ENCODE measurements at regions not wholly inside any gene's neighbourhood (a gene's known extent, or its start where the extent isn't known, plus 50 kb on each side); places are given as distances from the start of the nearest gene placed in this dataset.

GRCh38 chr6:40762981-40763380 is 175.8 kb upstream of the LRFN2 start:
- TF ChIP-seq GRHL2 (CRISPR knock-in tag; IDR thresholded peaks at IDR 0.05; ENCODE audit: insufficient replicate concordance, severe bottlenecking) (no peak), ZMAT4 (CRISPR knock-in tag; IDR thresholded peaks at IDR 0.05) (no peak), JUN (CRISPR knock-in tag; IDR thresholded peaks at IDR 0.05) (no peak), CBFB (CRISPR knock-in tag; IDR thresholded peaks at IDR 0.05; ENCODE audit: low read depth) (no peak), STAT6 (CRISPR knock-in tag; conservative IDR thresholded peaks at IDR 0.05; ENCODE audit: low read depth) (no peak), ZNF416 (CRISPR knock-in tag; IDR thresholded peaks at IDR 0.05) (no peak), CREB1 (CRISPR knock-in tag; IDR thresholded peaks at IDR 0.05) (no peak)
- Mint-ChIP-seq H3K36me3 (no peaks in the 10 kb centered on the region), H3K4me3 (no peak overlapping the region), H3K27ac (no peak overlapping the region), H3K27me3 (ENCODE audit: low read depth) (no peaks in the 10 kb centered on the region; the same call in 1 of the 2 replicates), H3K9me3 (no peaks in the 10 kb centered on the region), H3K4me1 (no peaks in the 10 kb centered on the region; the same call in 1 of the 2 replicates)
- POLR2A ChIA-PET: no interaction called here
- ATAC-seq (no peak), DNase-seq (ENCODE audit: low spot score) (no peak)
- CTCF ChIA-PET: no interaction called here

- Mint-ChIP-seq H3K27me3 (ENCODE audit: low read depth) (peaks cover 7% of the 10 kb centered on the region), H3K4me3 (no peak overlapping the region), H3K36me3 (no peaks in the 10 kb centered on the region), H3K9me3 (no peaks in the 10 kb centered on the region), H3K27ac (no peak overlapping the region; the same call in 1 of the 2 replicates), H3K4me1 (no peaks in the 10 kb centered on the region; the same call in none of the 2 replicates)
- ChIA-PET POLR2A (no interaction called here), CTCF (interaction anchor here (0.5 to 1.1 kb wide), 2 partner anchors 39 to 134 kb away, joined by 3 read pairs; no protein-coding TSS in a partner anchor)
- DNase-seq (ENCODE audit: low spot score) (no peak), ATAC-seq (no peak; the same call in 1 of the 2 replicates)
- TF ChIP-seq OVOL2 (CRISPR knock-in tag; IDR thresholded peaks at IDR 0.05; ENCODE audit: borderline replicate concordance): no peak
- no peak for TF ChIP-seq AR (CRISPR knock-in tag; IDR thresholded peaks at IDR 0.05)
These were observed 173.7 kb upstream of the LRFN2 start for GRCh38 chr6:40760887-40761286.

GRCh38 chr6:40759838-40760237 is 172.7 kb upstream of the LRFN2 start:
- ChIA-PET POLR2A (no interaction called here), CTCF (interaction anchor here (0.6 kb wide), 1 partner anchor 259 kb away, joined by 3 read pairs; no protein-coding TSS in a partner anchor)
- ATAC-seq (no peak), DNase-seq (ENCODE audit: low spot score) (no peak)
- Mint-ChIP-seq H3K4me3 (no peak overlapping the region), H3K36me3 (no peaks in the 10 kb centered on the region), H3K27ac (no peak overlapping the region), H3K4me1 (peaks cover 8% of the 10 kb centered on the region), H3K9me3 (no peaks in the 10 kb centered on the region), H3K27me3 (ENCODE audit: low read depth) (peaks cover 16% of the 10 kb centered on the region)
- TF ChIP-seq NFYB (CRISPR knock-in tag; conservative IDR thresholded peaks at IDR 0.05; ENCODE audit: low read depth) (no peak), MAX (CRISPR knock-in tag; IDR thresholded peaks at IDR 0.05) (no peak), GTF2I (CRISPR knock-in tag; conservative IDR thresholded peaks at IDR 0.05) (no peak), ZNF121 (CRISPR knock-in tag; IDR thresholded peaks at IDR 0.05) (no peak), ZBTB21 (CRISPR knock-in tag; IDR thresholded peaks at IDR 0.05; ENCODE audit: borderline replicate concordance) (no peak), MXD4 (CRISPR knock-in tag; IDR thresholded peaks at IDR 0.05; ENCODE audit: borderline replicate concordance) (no peak), FOXK1 (CRISPR knock-in tag; IDR thresholded peaks at IDR 0.05) (no peak), ZNF219 (CRISPR knock-in tag; IDR thresholded peaks at IDR 0.05; ENCODE audit: borderline replicate concordance) (no peak), ESRRA (CRISPR knock-in tag; IDR thresholded peaks at IDR 0.05; ENCODE audit: borderline replicate concordance) (no peak), NFATC4 (CRISPR knock-in tag; IDR thresholded peaks at IDR 0.05) (no peak), IRF1 (CRISPR knock-in tag; IDR thresholded peaks at IDR 0.05) (no peak), ZBTB43 (CRISPR knock-in tag; IDR thresholded peaks at IDR 0.05) (no peak), OVOL2 (CRISPR knock-in tag; IDR thresholded peaks at IDR 0.05; ENCODE audit: borderline replicate concordance) (no peak), ZSCAN18 (CRISPR knock-in tag; IDR thresholded peaks at IDR 0.05) (no peak)
